ENCODE measurements at regions not wholly inside any gene's neighbourhood (a gene's known extent, or its start where the extent isn't known, plus 50 kb on each side); places are given as distances from the start of the nearest gene placed in this dataset.

DNA sequence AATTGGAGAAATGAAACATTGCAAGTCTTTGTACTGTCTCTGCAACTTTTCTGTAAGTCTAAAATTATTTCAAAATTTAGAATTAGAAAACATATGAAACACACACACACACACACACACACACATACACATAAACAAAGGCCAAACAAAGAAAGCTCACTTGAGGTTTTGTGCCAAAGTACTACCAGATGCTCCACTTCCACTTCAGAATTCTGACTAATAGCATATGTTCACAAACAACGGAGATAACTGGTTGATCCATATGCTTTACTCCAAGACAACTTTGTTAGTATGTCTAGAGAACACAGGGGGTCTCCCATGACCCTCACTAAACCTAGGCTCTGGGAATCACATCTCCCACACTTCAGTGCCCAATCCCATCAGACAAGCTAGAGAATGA, 133.8 kb upstream of the CLEC14A start (continued):
- TF ChIP-seq CREB1 (CRISPR knock-in tag; IDR thresholded peaks at IDR 0.05): no peak
- TF ChIP-seq, protein P1, sequence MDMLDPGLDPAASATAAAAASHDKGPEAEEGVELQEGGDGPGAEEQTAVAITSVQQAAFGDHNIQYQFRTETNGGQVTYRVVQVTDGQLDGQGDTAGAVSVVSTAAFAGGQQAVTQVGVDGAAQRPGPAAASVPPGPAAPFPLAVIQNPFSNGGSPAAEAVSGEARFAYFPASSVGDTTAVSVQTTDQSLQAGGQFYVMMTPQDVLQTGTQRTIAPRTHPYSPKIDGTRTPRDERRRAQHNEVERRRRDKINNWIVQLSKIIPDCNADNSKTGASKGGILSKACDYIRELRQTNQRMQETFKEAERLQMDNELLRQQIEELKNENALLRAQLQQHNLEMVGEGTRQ (CRISPR knock-in tag; IDR thresholded peaks at IDR 0.05): no peak

DNA sequence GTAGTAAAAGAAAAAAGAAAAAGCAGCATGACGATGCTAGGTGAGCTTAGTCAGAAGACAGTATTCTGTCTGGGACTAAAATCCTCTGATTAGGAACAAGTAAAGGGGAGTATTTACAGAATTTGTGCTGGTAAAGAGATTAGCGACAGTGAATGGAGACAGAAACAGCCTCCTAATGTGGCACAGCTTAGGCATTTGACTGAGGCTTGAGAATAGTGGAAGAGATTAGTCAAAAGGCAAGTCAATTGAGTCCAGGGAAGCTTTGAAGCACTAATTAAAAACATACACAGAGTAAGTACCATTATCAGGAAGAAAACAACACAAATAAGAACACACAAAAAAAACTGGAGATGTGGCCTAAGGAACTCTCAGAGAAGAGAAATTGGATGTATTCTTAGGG, 131.9 kb upstream of the CLEC14A start:
- no peaks in the 10 kb centered on the region for H3K4me1 Mint-ChIP-seq
- no peak for DNase-seq (ENCODE audit: low spot score)
- TF ChIP-seq, protein P2, sequence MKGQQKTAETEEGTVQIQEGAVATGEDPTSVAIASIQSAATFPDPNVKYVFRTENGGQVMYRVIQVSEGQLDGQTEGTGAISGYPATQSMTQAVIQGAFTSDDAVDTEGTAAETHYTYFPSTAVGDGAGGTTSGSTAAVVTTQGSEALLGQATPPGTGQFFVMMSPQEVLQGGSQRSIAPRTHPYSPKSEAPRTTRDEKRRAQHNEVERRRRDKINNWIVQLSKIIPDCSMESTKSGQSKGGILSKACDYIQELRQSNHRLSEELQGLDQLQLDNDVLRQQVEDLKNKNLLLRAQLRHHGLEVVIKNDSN (CRISPR knock-in tag; IDR thresholded peaks at IDR 0.05): no peak
- TF ChIP-seq JUN (CRISPR knock-in tag; IDR thresholded peaks at IDR 0.05): no peak
- no peak for TF ChIP-seq NR2C2 (CRISPR knock-in tag; IDR thresholded peaks at IDR 0.05)
- TF ChIP-seq ZNF219 (CRISPR knock-in tag; IDR thresholded peaks at IDR 0.05; ENCODE audit: borderline replicate concordance): no peak
- no peak for TF ChIP-seq ELF4 (CRISPR knock-in tag; IDR thresholded peaks at IDR 0.05; ENCODE audit: low read depth)

GRCh38 chr14:38385836-38386235, 129.9 kb upstream of the CLEC14A start:
- H3K27me3 Mint-ChIP-seq (ENCODE audit: low read depth): peaks cover 60% of the 10 kb centered on the region
- DNase-seq (ENCODE audit: low spot score) (no peak), ATAC-seq (no peak)
- no peaks in the 10 kb centered on the region for H3K36me3 Mint-ChIP-seq
- no peak for TF ChIP-seq NR3C1 (CRISPR knock-in tag; conservative IDR thresholded peaks at IDR 0.05; ENCODE audit: low read depth)
- TF ChIP-seq, protein P3, sequence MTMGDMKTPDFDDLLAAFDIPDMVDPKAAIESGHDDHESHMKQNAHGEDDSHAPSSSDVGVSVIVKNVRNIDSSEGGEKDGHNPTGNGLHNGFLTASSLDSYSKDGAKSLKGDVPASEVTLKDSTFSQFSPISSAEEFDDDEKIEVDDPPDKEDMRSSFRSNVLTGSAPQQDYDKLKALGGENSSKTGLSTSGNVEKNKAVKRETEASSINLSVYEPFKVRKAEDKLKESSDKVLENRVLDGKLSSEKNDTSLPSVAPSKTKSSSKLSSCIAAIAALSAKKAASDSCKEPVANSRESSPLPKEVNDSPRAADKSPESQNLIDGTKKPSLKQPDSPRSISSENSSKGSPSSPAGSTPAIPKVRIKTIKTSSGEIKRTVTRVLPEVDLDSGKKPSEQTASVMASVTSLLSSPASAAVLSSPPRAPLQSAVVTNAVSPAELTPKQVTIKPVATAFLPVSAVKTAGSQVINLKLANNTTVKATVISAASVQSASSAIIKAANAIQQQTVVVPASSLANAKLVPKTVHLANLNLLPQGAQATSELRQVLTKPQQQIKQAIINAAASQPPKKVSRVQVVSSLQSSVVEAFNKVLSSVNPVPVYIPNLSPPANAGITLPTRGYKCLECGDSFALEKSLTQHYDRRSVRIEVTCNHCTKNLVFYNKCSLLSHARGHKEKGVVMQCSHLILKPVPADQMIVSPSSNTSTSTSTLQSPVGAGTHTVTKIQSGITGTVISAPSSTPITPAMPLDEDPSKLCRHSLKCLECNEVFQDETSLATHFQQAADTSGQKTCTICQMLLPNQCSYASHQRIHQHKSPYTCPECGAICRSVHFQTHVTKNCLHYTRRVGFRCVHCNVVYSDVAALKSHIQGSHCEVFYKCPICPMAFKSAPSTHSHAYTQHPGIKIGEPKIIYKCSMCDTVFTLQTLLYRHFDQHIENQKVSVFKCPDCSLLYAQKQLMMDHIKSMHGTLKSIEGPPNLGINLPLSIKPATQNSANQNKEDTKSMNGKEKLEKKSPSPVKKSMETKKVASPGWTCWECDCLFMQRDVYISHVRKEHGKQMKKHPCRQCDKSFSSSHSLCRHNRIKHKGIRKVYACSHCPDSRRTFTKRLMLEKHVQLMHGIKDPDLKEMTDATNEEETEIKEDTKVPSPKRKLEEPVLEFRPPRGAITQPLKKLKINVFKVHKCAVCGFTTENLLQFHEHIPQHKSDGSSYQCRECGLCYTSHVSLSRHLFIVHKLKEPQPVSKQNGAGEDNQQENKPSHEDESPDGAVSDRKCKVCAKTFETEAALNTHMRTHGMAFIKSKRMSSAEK (CRISPR knock-in tag; IDR thresholded peaks at IDR 0.05; ENCODE audit: borderline replicate concordance): no peak
- peaks cover 8% of the 10 kb centered on the region for H3K9me3 Mint-ChIP-seq
- ChIA-PET CTCF (no interaction called here), POLR2A (no interaction called here)
- H3K27ac Mint-ChIP-seq: no peak overlapping the region
- H3K4me3 Mint-ChIP-seq: no peak overlapping the region
- H3K4me1 Mint-ChIP-seq: no peaks in the 10 kb centered on the region

More for the DNA sequence above, 131.9 kb upstream of the CLEC14A start:
- Mint-ChIP-seq H3K36me3 (no peaks in the 10 kb centered on the region), H3K27ac (no peak overlapping the region), H3K4me3 (no peak overlapping the region), H3K27me3 (ENCODE audit: low read depth) (peaks cover 59% of the 10 kb centered on the region), H3K9me3 (no peaks in the 10 kb centered on the region)
- ATAC-seq: no peak
- ChIA-PET POLR2A (no interaction called here), CTCF (no interaction called here)

- no peaks in the 10 kb centered on the region for H3K4me1 Mint-ChIP-seq
- TF ChIP-seq ELF4 (CRISPR knock-in tag; IDR thresholded peaks at IDR 0.05; ENCODE audit: low read depth) (no peak), PREB (CRISPR knock-in tag; IDR thresholded peaks at IDR 0.05; ENCODE audit: borderline replicate concordance) (no peak), NFYB (CRISPR knock-in tag; conservative IDR thresholded peaks at IDR 0.05; ENCODE audit: low read depth) (no peak), PRRX2 (CRISPR knock-in tag; IDR thresholded peaks at IDR 0.05) (no peak), OVOL2 (CRISPR knock-in tag; IDR thresholded peaks at IDR 0.05; ENCODE audit: borderline replicate concordance) (no peak), SMAD4 (CRISPR knock-in tag; IDR thresholded peaks at IDR 0.05) (no peak), TEAD4 (CRISPR knock-in tag; IDR thresholded peaks at IDR 0.05) (no peak), GTF2I (CRISPR knock-in tag; conservative IDR thresholded peaks at IDR 0.05) (no peak), ZNF219 (CRISPR knock-in tag; IDR thresholded peaks at IDR 0.05; ENCODE audit: borderline replicate concordance) (no peak)
Observed at GRCh38 chr14:38385343-38385742, 129.4 kb upstream of the CLEC14A start.

More at GRCh38 chr14:38385343-38385742, 129.4 kb upstream of the CLEC14A start:
- ChIA-PET POLR2A (no interaction called here), CTCF (no interaction called here)
- peaks cover 11% of the 10 kb centered on the region for H3K9me3 Mint-ChIP-seq
- peaks cover 58% of the 10 kb centered on the region for H3K27me3 Mint-ChIP-seq (ENCODE audit: low read depth)
- no peak overlapping the region for H3K4me3 Mint-ChIP-seq
- H3K27ac Mint-ChIP-seq: no peak overlapping the region
- no peaks in the 10 kb centered on the region for H3K36me3 Mint-ChIP-seq
- DNase-seq (ENCODE audit: low spot score): no peak
- no peak for ATAC-seq

Measured in WTC11 (cell line).